ENCODE measurements at regions not wholly inside any gene's neighbourhood (a gene's known extent, or its start where the extent isn't known, plus 50 kb on each side); places are given as distances from the start of the nearest gene placed in this dataset.

- TF ChIP-seq ZBTB33 (IDR thresholded peaks at IDR 0.05) (no peak), FOXA1 (IDR thresholded peaks at IDR 0.05) (no peak), HNF4A (conservative IDR thresholded peaks at IDR 0.05) (no peak), ATF3 (IDR thresholded peaks at IDR 0.05) (no peak), TAF1 (conservative IDR thresholded peaks at IDR 0.05) (no peak), YY1 (IDR thresholded peaks at IDR 0.05) (no peak), MAX (IDR thresholded peaks at IDR 0.05) (no peak), CTCF (IDR thresholded peaks at IDR 0.05; ENCODE audit: low read depth, low read length, missing input control) (no peak), EGR1 (IDR thresholded peaks at IDR 0.05; ENCODE audit: low read depth in 2 of 2) (no peak), FOXA2 (IDR thresholded peaks at IDR 0.05) (no peak), RAD21 (IDR thresholded peaks at IDR 0.05) (no peak)
- TF ChIP-seq, protein P1, sequence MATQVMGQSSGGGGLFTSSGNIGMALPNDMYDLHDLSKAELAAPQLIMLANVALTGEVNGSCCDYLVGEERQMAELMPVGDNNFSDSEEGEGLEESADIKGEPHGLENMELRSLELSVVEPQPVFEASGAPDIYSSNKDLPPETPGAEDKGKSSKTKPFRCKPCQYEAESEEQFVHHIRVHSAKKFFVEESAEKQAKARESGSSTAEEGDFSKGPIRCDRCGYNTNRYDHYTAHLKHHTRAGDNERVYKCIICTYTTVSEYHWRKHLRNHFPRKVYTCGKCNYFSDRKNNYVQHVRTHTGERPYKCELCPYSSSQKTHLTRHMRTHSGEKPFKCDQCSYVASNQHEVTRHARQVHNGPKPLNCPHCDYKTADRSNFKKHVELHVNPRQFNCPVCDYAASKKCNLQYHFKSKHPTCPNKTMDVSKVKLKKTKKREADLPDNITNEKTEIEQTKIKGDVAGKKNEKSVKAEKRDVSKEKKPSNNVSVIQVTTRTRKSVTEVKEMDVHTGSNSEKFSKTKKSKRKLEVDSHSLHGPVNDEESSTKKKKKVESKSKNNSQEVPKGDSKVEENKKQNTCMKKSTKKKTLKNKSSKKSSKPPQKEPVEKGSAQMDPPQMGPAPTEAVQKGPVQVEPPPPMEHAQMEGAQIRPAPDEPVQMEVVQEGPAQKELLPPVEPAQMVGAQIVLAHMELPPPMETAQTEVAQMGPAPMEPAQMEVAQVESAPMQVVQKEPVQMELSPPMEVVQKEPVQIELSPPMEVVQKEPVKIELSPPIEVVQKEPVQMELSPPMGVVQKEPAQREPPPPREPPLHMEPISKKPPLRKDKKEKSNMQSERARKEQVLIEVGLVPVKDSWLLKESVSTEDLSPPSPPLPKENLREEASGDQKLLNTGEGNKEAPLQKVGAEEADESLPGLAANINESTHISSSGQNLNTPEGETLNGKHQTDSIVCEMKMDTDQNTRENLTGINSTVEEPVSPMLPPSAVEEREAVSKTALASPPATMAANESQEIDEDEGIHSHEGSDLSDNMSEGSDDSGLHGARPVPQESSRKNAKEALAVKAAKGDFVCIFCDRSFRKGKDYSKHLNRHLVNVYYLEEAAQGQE (IDR thresholded peaks at IDR 0.05) = no peak
- Histone ChIP-seq H3K4me1 (ENCODE audit: control insufficient read depth in 4 of 4, insufficient read depth in 4 of 4, low read length in 3 of 4) (no peaks in the 10 kb centered on the region), H3K27me3 (ENCODE audit: control insufficient read depth in 4 of 4, insufficient read depth in 4 of 4, low read length in 3 of 4) (no peaks in the 10 kb centered on the region), H3K9ac (ENCODE audit: low read depth in 1 of 2, low read length in 2 of 2) (no peak overlapping the region), H3K27ac (ENCODE audit: low read depth in 1 of 2, low read length in 2 of 2) (no peak overlapping the region), H3K4me3 (ENCODE audit: low read depth in 1 of 3, low read length in 3 of 3) (no peak overlapping the region), H3K9me3 (ENCODE audit: control insufficient read depth in 4 of 4, low read length in 3 of 4) (no peaks in the 10 kb centered on the region), H3K36me3 (ENCODE audit: control insufficient read depth in 4 of 4, insufficient read depth in 3 of 4, low read depth in 1 of 4, low read length in 3 of 4) (no peaks in the 10 kb centered on the region)
- DNase-seq (ENCODE audit: low spot score) = no peak
Measured at GRCh38 chr12:58148405-58148804, 207.0 kb downstream of the ATP23 start.

GRCh38 chr12:58148976-58149375, 207.6 kb downstream of the ATP23 start:
- H3K4me3 ChIP-seq (ENCODE audit: low read depth in 1 of 3, low read length in 3 of 3) = no peak overlapping the region
- no peak overlapping the region for H3K9ac ChIP-seq (ENCODE audit: low read depth in 1 of 2, low read length in 2 of 2)
- no peaks in the 10 kb centered on the region for H3K27me3 ChIP-seq (ENCODE audit: control insufficient read depth in 4 of 4, insufficient read depth in 4 of 4, low read length in 3 of 4)
- DNase-seq (ENCODE audit: low spot score) = no peak
- no peaks in the 10 kb centered on the region for H3K36me3 ChIP-seq (ENCODE audit: control insufficient read depth in 4 of 4, insufficient read depth in 3 of 4, low read depth in 1 of 4, low read length in 3 of 4)
- H3K27ac ChIP-seq (ENCODE audit: low read depth in 1 of 2, low read length in 2 of 2) = no peak overlapping the region
- H3K4me1 ChIP-seq (ENCODE audit: control insufficient read depth in 4 of 4, insufficient read depth in 4 of 4, low read length in 3 of 4) = no peaks in the 10 kb centered on the region
- H3K9me3 ChIP-seq (ENCODE audit: control insufficient read depth in 4 of 4, low read length in 3 of 4) = no peaks in the 10 kb centered on the region
- TF ChIP-seq FOXA1 (IDR thresholded peaks at IDR 0.05) = no peak
- no peak for TF ChIP-seq MAX (IDR thresholded peaks at IDR 0.05)
- TF ChIP-seq RAD21 (IDR thresholded peaks at IDR 0.05) = no peak
- TF ChIP-seq EGR1 (IDR thresholded peaks at IDR 0.05; ENCODE audit: low read depth in 2 of 2) = no peak

All from liver (tissue), 7 donors.